ENCODE measurements at regions not wholly inside any gene's neighbourhood (a gene's known extent, or its start where the extent isn't known, plus 50 kb on each side); places are given as distances from the start of the nearest gene placed in this dataset.

DNA sequence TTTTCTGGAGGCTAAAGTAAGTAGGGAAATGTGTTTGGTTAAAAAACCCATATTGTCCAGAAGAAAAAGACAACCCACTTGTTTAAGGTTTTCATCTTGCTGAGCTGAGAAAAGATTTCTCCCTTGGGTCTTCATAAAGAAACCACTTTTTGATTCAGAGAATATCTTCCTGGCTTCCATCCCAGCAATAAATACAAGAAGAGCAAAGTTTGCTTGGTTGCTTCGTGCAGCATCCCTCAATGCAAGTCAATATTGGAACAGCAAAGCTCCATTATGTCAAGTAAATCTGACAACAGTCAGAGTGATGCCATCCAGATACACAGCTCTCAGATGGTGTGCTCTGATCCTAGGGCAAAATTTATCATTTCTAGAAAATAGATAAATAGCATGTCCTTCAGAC, 118.9 kb upstream of the PIRT start:
- Histone ChIP-seq H3K4me2 (ENCODE audit: insufficient read depth, insufficient read length, low read length) (no peak overlapping the region), H3K23ac (ENCODE audit: insufficient read length, low read depth, low read length) (no peak overlapping the region), H3K18ac (ENCODE audit: insufficient read length, low read depth, low read length) (no peak overlapping the region), H3K4ac (ENCODE audit: low read depth, low read length) (no peak overlapping the region), H2AK5ac (ENCODE audit: insufficient read length, low read length) (no peak overlapping the region), H4K91ac (ENCODE audit: insufficient read length, low read depth, low read length) (no peak overlapping the region), H2BK120ac (ENCODE audit: low read depth, low read length, poor library complexity, severe bottlenecking) (no peak overlapping the region), H2BK15ac (ENCODE audit: low read depth, low read length) (no peak overlapping the region), H2BK12ac (ENCODE audit: insufficient read length, low read depth, low read length) (no peak overlapping the region), H3K9me3 (ENCODE audit: control insufficient read depth, low read depth, low read length) (no peaks in the 10 kb centered on the region), H3K27ac (ENCODE audit: insufficient read length, low read depth, low read length) (no peak overlapping the region), H2BK5ac (ENCODE audit: insufficient read length, low read length) (no peak overlapping the region), H2BK20ac (ENCODE audit: low read depth, low read length, poor library complexity, severe bottlenecking) (no peak overlapping the region), H3K4me1 (ENCODE audit: insufficient read depth, low read length) (no peaks in the 10 kb centered on the region), H3T11ph (ENCODE audit: low read length) (no peak overlapping the region), H3K9ac (ENCODE audit: extremely low read depth, insufficient read length, low read length) (no peak overlapping the region), H4K8ac (replicated peaks; ENCODE audit: insufficient read length, low read depth, low read length) (no peak overlapping the region), H4K5ac (ENCODE audit: insufficient read length, low read depth, low read length) (no peak overlapping the region), H3K14ac (ENCODE audit: insufficient read depth, low read length) (no peak overlapping the region), H3K79me1 (ENCODE audit: insufficient read depth, low read depth, low read length, poor library complexity, severe bottlenecking) (no peaks in the 10 kb centered on the region), H3K79me2 (ENCODE audit: insufficient read depth, low read length) (no peaks in the 10 kb centered on the region), H4K20me1 (ENCODE audit: control insufficient read depth, insufficient read depth, insufficient read length) (no peaks in the 10 kb centered on the region), H3K23me2 (ENCODE audit: insufficient read length, low read depth, low read length, poor library complexity, severe bottlenecking) (no peaks in the 10 kb centered on the region), H3K56ac (ENCODE audit: insufficient read length, low read depth, low read length) (no peak overlapping the region), H2AFZ (ENCODE audit: low read length) (no peak overlapping the region), H3K27me3 (ENCODE audit: insufficient read depth, low read length) (no peaks in the 10 kb centered on the region)
- Mint-ChIP-seq H3K27ac (no peak overlapping the region), H3K4me3 (no peak overlapping the region), H3K36me3 (ENCODE audit: insufficient read depth in 1 of 3, low read depth in 3 of 3) (no peaks in the 10 kb centered on the region), H3K4me1 (peaks cover 0 to 1% of the 10 kb centered on the region in 2 experiments; a peak in 2 of 4 replicates), H3K9me3 (no peaks in the 10 kb centered on the region; a peak in 1 of 5 replicates), H3K27me3 (ENCODE audit: low read depth) (no peaks in the 10 kb centered on the region)
- TF ChIP-seq, protein P1, sequence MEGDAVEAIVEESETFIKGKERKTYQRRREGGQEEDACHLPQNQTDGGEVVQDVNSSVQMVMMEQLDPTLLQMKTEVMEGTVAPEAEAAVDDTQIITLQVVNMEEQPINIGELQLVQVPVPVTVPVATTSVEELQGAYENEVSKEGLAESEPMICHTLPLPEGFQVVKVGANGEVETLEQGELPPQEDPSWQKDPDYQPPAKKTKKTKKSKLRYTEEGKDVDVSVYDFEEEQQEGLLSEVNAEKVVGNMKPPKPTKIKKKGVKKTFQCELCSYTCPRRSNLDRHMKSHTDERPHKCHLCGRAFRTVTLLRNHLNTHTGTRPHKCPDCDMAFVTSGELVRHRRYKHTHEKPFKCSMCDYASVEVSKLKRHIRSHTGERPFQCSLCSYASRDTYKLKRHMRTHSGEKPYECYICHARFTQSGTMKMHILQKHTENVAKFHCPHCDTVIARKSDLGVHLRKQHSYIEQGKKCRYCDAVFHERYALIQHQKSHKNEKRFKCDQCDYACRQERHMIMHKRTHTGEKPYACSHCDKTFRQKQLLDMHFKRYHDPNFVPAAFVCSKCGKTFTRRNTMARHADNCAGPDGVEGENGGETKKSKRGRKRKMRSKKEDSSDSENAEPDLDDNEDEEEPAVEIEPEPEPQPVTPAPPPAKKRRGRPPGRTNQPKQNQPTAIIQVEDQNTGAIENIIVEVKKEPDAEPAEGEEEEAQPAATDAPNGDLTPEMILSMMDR (conservative IDR thresholded peaks at IDR 0.05) = no peak
- no CpG with 5 or more reads among the region's 1 CpG for WGBS (ENCODE audit: extremely low coverage, insufficient read length, low lambda C conversion rate)
- no peak for DNase-seq
